Parathyroid adenoma (tissue), 2 donors: ENCODE measurements at regions not wholly inside any gene's neighbourhood (a gene's known extent, or its start where the extent isn't known, plus 50 kb on each side); places are given as distances from the start of the nearest gene placed in this dataset.

ENCODE experiments used
- H2AFZ ChIP-seq: fragments of 300-600 bp; sonication (generic); one replicate; pipeline ENCODE4 v1.7.0; 2017; ENCODE audit warnings: antibody characterized with exemption, mild to moderate bottlenecking
- H3K27ac ChIP-seq: fragments of 300-600 bp; sonication (generic); one replicate; pipeline ENCODE4 v1.7.0; 2017
- H3K27me3 ChIP-seq: fragments of 300-600 bp; sonication (generic); one replicate; pipeline ENCODE4 v1.7.0; 2017; ENCODE audit warnings: low read length; ENCODE audit not compliant: control insufficient read depth, insufficient read depth
- H3K36me3 ChIP-seq: fragments of 300-600 bp; sonication (generic); one replicate; pipeline ENCODE4 v1.7.0; 2017; ENCODE audit warnings: low read length; ENCODE audit not compliant: control insufficient read depth, insufficient read depth
- H3K4me1 ChIP-seq: fragments of 300-600 bp; sonication (generic); one replicate; pipeline ENCODE4 v1.7.0; 2017; ENCODE audit warnings: control low read depth
- H3K4me2 ChIP-seq: fragments of 300-600 bp; sonication (generic); one replicate; pipeline ENCODE4 v1.7.0; 2017; ENCODE audit warnings: low read length
- H3K4me3 ChIP-seq: fragments of 300-600 bp; sonication (generic); one replicate; pipeline ENCODE4 v1.7.0; 2017; ENCODE audit warnings: low read depth, low read length
- H3K79me2 ChIP-seq: fragments of 300-600 bp; sonication (generic); one replicate; pipeline ENCODE4 v1.7.0; 2017; ENCODE audit warnings: control low read depth
- H3K9ac ChIP-seq: fragments of 300-600 bp; sonication (generic); one replicate; pipeline ENCODE4 v1.7.0; 2017; ENCODE audit warnings: mild to moderate bottlenecking
- H3K9me3 ChIP-seq: fragments of 300-600 bp; sonication (generic); one replicate; pipeline ENCODE4 v1.7.0; 2017; ENCODE audit warnings: low read length; ENCODE audit not compliant: control insufficient read depth
- CTCF ChIP-seq: fragments of 300-600 bp; sonication (generic); IDR thresholded peaks from one replicate; pipeline ENCODE4 v1.7.0; 2017; ENCODE audit warnings: antibody characterized with exemption, mild to moderate bottlenecking
- donor health status: primary hyperparathyroidism.

GRCh38 chr7:47669901-47670384, 88.0 kb upstream of the TNS3 start:
- Histone ChIP-seq H3K36me3 (no peaks in the 10 kb centered on the region), H3K27me3 (no peaks in the 10 kb centered on the region), H3K9ac (no peak overlapping the region), H3K4me2 (no peak overlapping the region), H3K79me2 (no peaks in the 10 kb centered on the region), H2AFZ (no peak overlapping the region), H3K9me3 (no peaks in the 10 kb centered on the region), H3K27ac (no peak overlapping the region), H3K4me3 (no peak overlapping the region), H3K4me1 (no peaks in the 10 kb centered on the region)
- TF ChIP-seq CTCF = no peak

- Histone ChIP-seq H3K27ac (no peak overlapping the region), H3K9ac (no peak overlapping the region), H3K27me3 (no peaks in the 10 kb centered on the region), H3K4me2 (no peak overlapping the region), H3K79me2 (no peaks in the 10 kb centered on the region), H3K9me3 (no peaks in the 10 kb centered on the region), H3K4me3 (no peak overlapping the region), H2AFZ (no peak overlapping the region), H3K36me3 (no peaks in the 10 kb centered on the region), H3K4me1 (no peaks in the 10 kb centered on the region)
- no peak for TF ChIP-seq CTCF
Measured at GRCh38 chr7:47669178-47669891, 87.4 kb upstream of the TNS3 start.

GRCh38 chr7:47666164-47666862, 84.4 kb upstream of the TNS3 start:
- Histone ChIP-seq H3K9me3 (no peaks in the 10 kb centered on the region), H3K4me3 (no peak overlapping the region), H3K36me3 (no peaks in the 10 kb centered on the region), H3K27ac (no peak overlapping the region), H3K9ac (no peak overlapping the region), H3K79me2 (no peaks in the 10 kb centered on the region), H3K27me3 (no peaks in the 10 kb centered on the region), H2AFZ (no peak overlapping the region), H3K4me2 (no peak overlapping the region), H3K4me1 (no peaks in the 10 kb centered on the region)
- no peak for TF ChIP-seq CTCF

GRCh38 chr7:47664650-47665195, 82.8 kb upstream of the TNS3 start:
- Histone ChIP-seq H3K4me2 (no peak overlapping the region), H3K9ac (no peak overlapping the region), H3K9me3 (no peaks in the 10 kb centered on the region), H3K79me2 (no peaks in the 10 kb centered on the region), H3K4me3 (no peak overlapping the region), H3K4me1 (no peaks in the 10 kb centered on the region), H2AFZ (no peak overlapping the region), H3K36me3 (no peaks in the 10 kb centered on the region), H3K27ac (no peak overlapping the region), H3K27me3 (no peaks in the 10 kb centered on the region)
- no peak for TF ChIP-seq CTCF
